Neutrophil (primary cell): ENCODE measurements at regions not wholly inside any gene's neighbourhood (a gene's known extent, or its start where the extent isn't known, plus 50 kb on each side); places are given as distances from the start of the nearest gene placed in this dataset.

ENCODE experiments used
- H3K27ac ChIP-seq: fragments of 200-600 bp; sonication (generic); 2 replicates; pipeline ENCODE4 v1.5.1; 2016; ENCODE audit warnings: mild to moderate bottlenecking, moderate library complexity
- H3K27me3 ChIP-seq: fragments of 200-600 bp; sonication (generic); 2 replicates; pipeline ENCODE4 v1.6.0; 2016; ENCODE audit warnings: mild to moderate bottlenecking
- H3K36me3 ChIP-seq: fragments of 200-600 bp; sonication (generic); 2 replicates; pipeline ENCODE4 v1.5.1; 2017
- H3K4me1 ChIP-seq, 2 experiments: fragments of 200-600 bp in 1 of 2; sonication (generic) in 1 of 2; 1 replicate in 1 of 2; 2 replicates in 1 of 2; pipeline versions ENCODE4 v1.5.1 to v1.6.1; 2013 to 2016; ENCODE audit warnings: low read depth in 1 of 2, low read length in 1 of 2, mild to moderate bottlenecking in 1 of 2, moderate library complexity in 1 of 2; ENCODE audit not compliant: control insufficient read depth in 1 of 2, insufficient read depth in 1 of 2
- H3K4me3 ChIP-seq, 2 experiments: fragments of 200-600 bp in 1 of 2; sonication (generic) in 1 of 2; 1 replicate in 1 of 2; 2 replicates in 1 of 2; pipeline ENCODE4 v1.5.1; 2013 to 2016; ENCODE audit warnings: low read depth in 1 of 2, low read length in 1 of 2, mild to moderate bottlenecking in 1 of 2, moderate library complexity in 1 of 2
- H3K9me3 ChIP-seq: fragments of 200-600 bp; sonication (generic); 2 replicates; pipeline ENCODE4 v1.5.1; 2016
- TF ChIP-seq, protein P1 (sequence below): fragments of 200-600 bp; sonication (generic); IDR thresholded peaks from 2 replicates; pipeline ENCODE4 v1.5.1; 2016; ENCODE audit warnings: antibody characterized with exemption

DNA sequence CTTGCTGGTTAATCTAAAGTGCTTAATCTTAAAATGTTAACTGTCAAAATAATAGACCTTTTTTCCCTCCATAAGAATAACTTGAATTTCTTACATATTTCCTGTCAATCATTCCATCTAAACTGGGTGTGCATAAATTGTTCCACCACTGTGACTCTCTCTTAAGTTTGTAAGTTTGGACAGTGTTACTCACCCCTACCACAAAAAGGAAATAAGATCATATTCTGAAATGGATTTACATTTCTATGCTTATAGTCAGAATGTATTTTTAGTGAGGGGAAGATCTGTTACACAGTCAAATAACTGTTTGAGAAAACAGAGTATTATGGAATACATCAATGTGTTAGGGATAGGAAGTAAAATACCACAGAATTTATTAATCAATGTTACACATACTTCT is 109.6 kb upstream of the DPYD start:
- H3K4me1 ChIP-seq, result no peaks in the 10 kb centered on the region
- TF ChIP-seq, protein P1, sequence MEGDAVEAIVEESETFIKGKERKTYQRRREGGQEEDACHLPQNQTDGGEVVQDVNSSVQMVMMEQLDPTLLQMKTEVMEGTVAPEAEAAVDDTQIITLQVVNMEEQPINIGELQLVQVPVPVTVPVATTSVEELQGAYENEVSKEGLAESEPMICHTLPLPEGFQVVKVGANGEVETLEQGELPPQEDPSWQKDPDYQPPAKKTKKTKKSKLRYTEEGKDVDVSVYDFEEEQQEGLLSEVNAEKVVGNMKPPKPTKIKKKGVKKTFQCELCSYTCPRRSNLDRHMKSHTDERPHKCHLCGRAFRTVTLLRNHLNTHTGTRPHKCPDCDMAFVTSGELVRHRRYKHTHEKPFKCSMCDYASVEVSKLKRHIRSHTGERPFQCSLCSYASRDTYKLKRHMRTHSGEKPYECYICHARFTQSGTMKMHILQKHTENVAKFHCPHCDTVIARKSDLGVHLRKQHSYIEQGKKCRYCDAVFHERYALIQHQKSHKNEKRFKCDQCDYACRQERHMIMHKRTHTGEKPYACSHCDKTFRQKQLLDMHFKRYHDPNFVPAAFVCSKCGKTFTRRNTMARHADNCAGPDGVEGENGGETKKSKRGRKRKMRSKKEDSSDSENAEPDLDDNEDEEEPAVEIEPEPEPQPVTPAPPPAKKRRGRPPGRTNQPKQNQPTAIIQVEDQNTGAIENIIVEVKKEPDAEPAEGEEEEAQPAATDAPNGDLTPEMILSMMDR, result no peak
- H3K9me3 ChIP-seq, result no peaks in the 10 kb centered on the region
- H3K4me3 ChIP-seq, result no peak overlapping the region
- H3K27me3 ChIP-seq, result peaks cover 8% of the 10 kb centered on the region
- H3K27ac ChIP-seq, result no peak overlapping the region
- H3K36me3 ChIP-seq, result no peaks in the 10 kb centered on the region

DNA sequence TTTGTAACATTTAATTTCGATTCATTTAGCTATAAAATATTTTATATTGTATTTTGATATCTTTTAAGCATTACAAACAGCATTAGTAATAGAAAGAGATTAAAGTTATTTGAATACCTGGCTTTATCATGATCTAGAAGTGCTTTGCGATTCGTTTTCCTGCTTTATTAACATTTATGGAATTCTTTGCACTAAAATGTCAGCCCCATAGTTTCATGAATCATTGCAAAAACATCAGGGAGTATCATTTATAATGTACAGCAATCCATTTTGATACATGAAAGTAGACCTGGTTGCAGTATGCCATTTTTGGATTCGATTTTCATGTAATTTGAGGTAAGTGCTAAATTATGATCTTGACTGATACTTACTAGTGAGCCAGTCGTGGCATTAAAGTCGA is 108.0 kb upstream of the DPYD start:
- H3K27me3 ChIP-seq, result no peaks in the 10 kb centered on the region
- H3K4me1 ChIP-seq, result no peaks in the 10 kb centered on the region
- H3K36me3 ChIP-seq, result no peaks in the 10 kb centered on the region
- no peak overlapping the region for H3K27ac ChIP-seq
- TF ChIP-seq, protein P1, result no peak
- H3K9me3 ChIP-seq, result no peaks in the 10 kb centered on the region
- H3K4me3 ChIP-seq, result no peak overlapping the region

DNA sequence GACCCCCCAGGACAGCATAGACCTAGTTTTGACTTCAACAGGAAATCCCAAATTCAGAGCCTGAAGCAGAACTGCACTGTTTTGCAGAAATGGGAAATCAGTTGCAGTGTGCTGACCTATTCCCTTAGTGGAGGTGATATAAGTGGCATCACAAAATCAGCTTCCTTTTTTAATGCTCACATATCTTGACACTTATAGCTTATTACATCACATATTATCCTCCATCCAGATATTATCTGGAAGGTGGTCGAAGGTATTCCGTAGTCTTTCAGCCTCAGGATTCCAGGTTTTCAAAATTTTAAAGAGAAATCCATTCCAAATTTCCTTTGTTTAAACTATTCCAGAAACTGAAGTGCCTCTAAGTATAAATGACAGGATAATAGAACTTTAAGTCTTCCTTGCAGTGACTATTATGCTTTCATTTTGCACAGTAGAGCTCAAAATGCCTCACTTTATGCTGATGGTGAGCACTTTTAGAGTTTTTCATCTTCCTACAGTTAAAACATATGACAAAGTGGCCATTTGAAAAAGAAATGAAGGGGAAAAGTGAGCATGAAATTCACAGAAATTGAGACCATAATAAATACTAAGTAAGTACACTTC is 106.4 kb upstream of the DPYD start:
- no peaks in the 10 kb centered on the region for H3K4me1 ChIP-seq
- H3K9me3 ChIP-seq, result no peaks in the 10 kb centered on the region
- H3K27me3 ChIP-seq, result no peaks in the 10 kb centered on the region
- H3K36me3 ChIP-seq, result no peaks in the 10 kb centered on the region
- H3K4me3 ChIP-seq, result no peak overlapping the region
- TF ChIP-seq, protein P1, result no peak
- H3K27ac ChIP-seq, result no peak overlapping the region

DNA sequence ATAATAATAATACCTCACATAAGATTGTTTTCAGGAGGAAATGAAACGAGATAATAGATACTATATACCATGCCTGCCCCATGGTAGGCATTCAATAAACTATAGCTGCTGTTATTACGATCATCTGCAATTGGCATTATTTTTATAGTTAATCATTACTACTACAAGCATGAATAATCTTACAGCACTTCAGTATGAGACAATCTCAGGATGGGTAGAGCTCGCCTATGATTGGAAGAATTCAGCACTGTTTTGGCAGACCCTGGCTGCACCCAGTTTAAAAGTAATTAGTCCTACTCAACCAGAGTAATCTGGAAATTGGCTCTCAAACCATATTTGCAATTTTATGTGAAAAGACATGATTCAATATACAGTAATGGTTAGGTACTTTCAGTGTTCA is 105.0 kb upstream of the DPYD start:
- H3K27me3 ChIP-seq, result no peaks in the 10 kb centered on the region
- H3K9me3 ChIP-seq, result no peaks in the 10 kb centered on the region
- no peak overlapping the region for H3K4me3 ChIP-seq
- H3K27ac ChIP-seq, result no peak overlapping the region
- no peaks in the 10 kb centered on the region for H3K4me1 ChIP-seq
- H3K36me3 ChIP-seq, result no peaks in the 10 kb centered on the region
- TF ChIP-seq, protein P1, result no peak

DNA sequence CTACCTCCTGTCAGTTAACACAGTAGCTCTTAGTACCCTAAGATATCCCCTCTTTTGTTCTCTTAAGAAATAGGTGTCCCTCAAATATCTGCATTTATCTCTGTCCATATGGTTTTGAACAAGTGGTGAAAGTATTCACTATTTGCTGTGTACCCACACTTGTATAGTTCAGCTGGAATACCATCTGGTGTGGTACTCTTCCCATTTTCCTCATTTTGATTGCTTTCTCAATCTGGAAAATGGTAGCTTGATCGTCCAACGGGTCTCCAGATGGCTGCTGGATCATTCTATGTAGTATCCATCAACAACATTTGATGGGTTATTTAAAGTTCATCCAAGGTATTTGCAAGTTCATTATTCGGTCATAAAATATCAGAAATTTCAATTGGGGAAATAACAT is 100.3 kb upstream of the DPYD start:
- no peaks in the 10 kb centered on the region for H3K27me3 ChIP-seq
- H3K4me3 ChIP-seq, result no peak overlapping the region
- H3K36me3 ChIP-seq, result no peaks in the 10 kb centered on the region
- no peak overlapping the region for H3K27ac ChIP-seq
- TF ChIP-seq, protein P1, result no peak
- no peaks in the 10 kb centered on the region for H3K4me1 ChIP-seq
- H3K9me3 ChIP-seq, result no peaks in the 10 kb centered on the region

DNA sequence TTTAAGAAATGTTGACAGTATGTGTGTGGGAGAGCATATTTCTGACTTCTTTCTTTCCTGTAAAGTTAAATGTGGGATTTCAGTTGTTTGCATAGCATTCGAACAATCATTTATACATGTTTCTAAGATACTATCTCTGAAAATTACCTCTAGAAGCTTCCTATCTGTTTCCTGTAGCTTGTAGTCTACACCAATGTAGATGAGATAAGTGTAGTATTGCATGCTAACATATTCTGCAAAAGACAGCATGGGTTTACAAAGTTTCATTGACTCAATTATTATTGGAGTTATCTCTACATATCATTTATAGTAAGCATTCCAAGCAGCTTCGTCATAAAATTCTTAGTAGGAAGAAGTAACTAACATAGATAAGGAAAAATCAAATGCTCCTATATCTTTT is 98.9 kb upstream of the DPYD start:
- H3K9me3 ChIP-seq, result no peaks in the 10 kb centered on the region
- H3K27me3 ChIP-seq, result no peaks in the 10 kb centered on the region
- H3K4me1 ChIP-seq, result no peaks in the 10 kb centered on the region
- H3K36me3 ChIP-seq, result no peaks in the 10 kb centered on the region
- no peak overlapping the region for H3K27ac ChIP-seq
- H3K4me3 ChIP-seq, result no peak overlapping the region
- TF ChIP-seq, protein P1, result no peak
